Mammary epithelial cell (primary cell): ENCODE measurements at regions not wholly inside any gene's neighbourhood (a gene's known extent, or its start where the extent isn't known, plus 50 kb on each side); places are given as distances from the start of the nearest gene placed in this dataset.

Experiments
- EZH2 ChIP-seq: IDR thresholded peaks from 2 replicates; pipeline ENCODE4 v1.6.1; 2012; ENCODE audit warnings: low read length, inconsistent platforms, borderline replicate concordance
- TF ChIP-seq, protein P1 (sequence below), 2 donors: IDR thresholded peaks in 1 of 2; conservative IDR thresholded peaks in 1 of 2; 2 replicates each; pipeline ENCODE4 v1.5.1; 2011 to 2012; ENCODE audit warnings: inconsistent platforms in 2 of 2, low read length in 2 of 2, mild to moderate bottlenecking in 2 of 2, control low read depth in 1 of 2, low read depth in 1 of 2; ENCODE audit not compliant: insufficient read depth in 1 of 2; ENCODE audit errors: extremely low read depth in 1 of 2

DNA sequence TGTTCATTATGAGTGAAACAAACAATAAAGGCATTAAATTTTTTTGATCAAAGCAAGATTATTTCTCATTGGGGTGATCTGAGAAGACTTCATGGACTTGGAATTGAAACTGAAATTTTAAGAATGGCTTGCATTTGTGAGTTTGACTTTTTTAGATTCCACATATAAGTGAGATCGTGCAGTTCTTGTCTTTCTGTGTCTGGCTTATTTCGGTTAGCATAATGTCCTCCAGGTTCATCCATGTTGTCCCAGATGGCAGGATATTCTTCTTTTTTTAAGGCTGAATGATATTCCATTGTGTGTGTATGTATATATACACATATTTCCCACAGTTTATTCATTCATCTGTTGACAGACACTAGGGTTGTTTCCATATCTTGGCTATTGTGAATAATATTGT lies 716.5 kb downstream of the PRELID2 start:
- TF ChIP-seq EZH2 = no peak
- TF ChIP-seq, protein P1, sequence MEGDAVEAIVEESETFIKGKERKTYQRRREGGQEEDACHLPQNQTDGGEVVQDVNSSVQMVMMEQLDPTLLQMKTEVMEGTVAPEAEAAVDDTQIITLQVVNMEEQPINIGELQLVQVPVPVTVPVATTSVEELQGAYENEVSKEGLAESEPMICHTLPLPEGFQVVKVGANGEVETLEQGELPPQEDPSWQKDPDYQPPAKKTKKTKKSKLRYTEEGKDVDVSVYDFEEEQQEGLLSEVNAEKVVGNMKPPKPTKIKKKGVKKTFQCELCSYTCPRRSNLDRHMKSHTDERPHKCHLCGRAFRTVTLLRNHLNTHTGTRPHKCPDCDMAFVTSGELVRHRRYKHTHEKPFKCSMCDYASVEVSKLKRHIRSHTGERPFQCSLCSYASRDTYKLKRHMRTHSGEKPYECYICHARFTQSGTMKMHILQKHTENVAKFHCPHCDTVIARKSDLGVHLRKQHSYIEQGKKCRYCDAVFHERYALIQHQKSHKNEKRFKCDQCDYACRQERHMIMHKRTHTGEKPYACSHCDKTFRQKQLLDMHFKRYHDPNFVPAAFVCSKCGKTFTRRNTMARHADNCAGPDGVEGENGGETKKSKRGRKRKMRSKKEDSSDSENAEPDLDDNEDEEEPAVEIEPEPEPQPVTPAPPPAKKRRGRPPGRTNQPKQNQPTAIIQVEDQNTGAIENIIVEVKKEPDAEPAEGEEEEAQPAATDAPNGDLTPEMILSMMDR (conservative IDR thresholded peaks at IDR 0.05 in 1 of 2, IDR thresholded peaks at IDR 0.05 in 1 of 2; ENCODE audit: extremely low read depth in 1 of 2, insufficient read depth in 1 of 2, low read depth in 1 of 2, low read length in 2 of 2) = no peak
